Activated CD8-positive, alpha-beta memory T cell treated with anti-CD3 and anti-CD28 coated beads for 36 hours (primary cell): ENCODE measurements at regions not wholly inside any gene's neighbourhood (a gene's known extent, or its start where the extent isn't known, plus 50 kb on each side); places are given as distances from the start of the nearest gene placed in this dataset.

Experiments
- CTCF ChIA-PET: fragments of 350-600 bp; sonication (Branson Sonifier 250); formaldehyde crosslinking; loops from one replicate; lab custom pipeline; 2021; ENCODE audit warnings: antibody characterized with exemption; lab: Charles Lee
- POLR2A ChIA-PET: fragments of 350-600 bp; sonication (Branson Sonifier 250); formaldehyde crosslinking; loops from one replicate; lab custom pipeline; 2021; ENCODE audit warnings: antibody characterized with exemption; lab: Charles Lee

- POLR2A ChIA-PET = no interaction called here
- CTCF ChIA-PET = interaction anchor here (0.6 kb wide), 1 partner anchor 96 kb away, joined by 3 read pairs; no protein-coding TSS in a partner anchor
Observed at GRCh38 chr9:115922444-115922843, 231.1 kb upstream of the PAPPA start.

DNA sequence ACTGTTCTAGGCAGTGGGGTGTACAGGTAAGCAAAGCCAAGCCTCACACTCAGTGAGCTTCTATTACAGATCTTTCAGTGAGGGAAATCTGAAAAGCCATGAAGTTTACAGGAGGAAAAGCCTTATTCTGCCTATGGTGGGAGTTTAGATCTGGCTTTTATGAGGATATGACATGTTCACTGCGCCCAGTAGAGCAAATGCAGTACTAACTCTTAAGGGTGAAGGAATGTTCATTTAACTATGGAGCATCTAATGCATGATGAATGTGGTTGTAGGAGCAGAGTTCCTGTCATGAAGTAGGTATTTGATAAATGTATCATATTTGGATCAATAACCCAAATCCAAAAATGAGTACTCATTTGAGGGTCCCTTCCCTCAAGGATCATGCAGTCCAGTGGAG lies 230.2 kb upstream of the PAPPA start:
- POLR2A ChIA-PET = no interaction called here

GRCh38 chr9:115923903-115924668 lies 229.5 kb upstream of the PAPPA start:
- CTCF ChIA-PET = no interaction called here
- POLR2A ChIA-PET = no interaction called here

More for the DNA sequence above, 230.2 kb upstream of the PAPPA start:
- CTCF ChIA-PET = no interaction called here

GRCh38 chr9:115924669-115924987 lies 229.0 kb upstream of the PAPPA start:
- POLR2A ChIA-PET = no interaction called here

GRCh38 chr9:115925424-115925823 lies 228.2 kb upstream of the PAPPA start:
- POLR2A ChIA-PET = no interaction called here
- CTCF ChIA-PET = no interaction called here

More at GRCh38 chr9:115924669-115924987, 229.0 kb upstream of the PAPPA start:
- CTCF ChIA-PET = no interaction called here

DNA sequence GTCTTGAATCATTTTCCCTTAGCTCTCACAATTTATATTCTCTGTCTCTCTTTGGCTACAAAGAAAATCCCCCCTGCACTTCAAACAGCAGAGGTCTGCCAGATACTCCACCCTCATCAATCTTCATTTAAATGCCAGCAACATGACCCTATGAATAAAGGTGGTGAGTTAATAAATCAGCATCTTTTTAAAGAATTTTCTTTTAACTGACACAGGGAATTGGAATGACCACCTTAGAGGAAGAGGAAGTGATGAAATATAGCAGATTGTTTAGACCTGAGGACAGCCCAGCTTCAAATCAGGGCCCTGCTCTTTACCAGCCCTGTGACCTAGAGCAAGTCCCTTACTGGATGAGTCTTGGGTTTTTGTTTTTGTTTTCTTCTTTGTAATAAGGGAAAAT lies 223.1 kb upstream of the PAPPA start:
- POLR2A ChIA-PET = no interaction called here
- CTCF ChIA-PET = interaction anchor here (0.7 kb wide), 1 partner anchor 150 kb away, joined by 4 read pairs; no protein-coding TSS in a partner anchor

- CTCF ChIA-PET = no interaction called here
- POLR2A ChIA-PET = no interaction called here
Observed at GRCh38 chr9:115938479-115938878, 215.1 kb upstream of the PAPPA start.

DNA sequence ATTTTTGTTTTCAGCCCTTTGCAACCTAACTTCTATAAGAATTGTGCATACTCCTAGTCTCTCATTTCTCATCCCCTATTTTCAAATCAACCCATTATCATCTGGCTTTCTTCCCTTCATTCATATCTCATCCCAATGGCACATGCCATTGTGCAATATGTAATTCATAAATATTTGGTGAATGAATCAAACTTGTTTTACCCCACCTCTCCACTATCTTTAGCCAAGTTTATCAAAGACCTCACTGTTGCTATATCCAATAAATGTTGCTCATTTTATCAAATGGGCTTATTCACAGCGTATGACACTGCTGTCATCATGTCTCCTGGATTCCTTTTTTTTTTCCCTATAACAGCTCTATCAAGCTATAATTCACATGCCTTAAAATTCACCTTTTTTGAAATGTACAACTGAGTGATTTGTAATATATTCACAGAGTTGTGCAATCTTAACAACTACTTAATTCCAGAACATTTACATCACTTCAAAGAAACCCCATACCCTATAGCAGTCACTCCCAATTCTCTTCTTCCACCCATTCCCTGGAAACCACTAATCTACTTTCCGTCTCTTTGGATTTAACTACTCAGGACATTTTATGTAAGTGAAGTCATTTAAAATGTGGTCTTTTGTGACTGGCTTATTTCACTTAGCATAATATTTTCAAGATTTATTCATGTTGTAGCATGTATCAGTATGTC lies 214.4 kb upstream of the PAPPA start:
- ChIA-PET CTCF (no interaction called here), POLR2A (no interaction called here)

DNA sequence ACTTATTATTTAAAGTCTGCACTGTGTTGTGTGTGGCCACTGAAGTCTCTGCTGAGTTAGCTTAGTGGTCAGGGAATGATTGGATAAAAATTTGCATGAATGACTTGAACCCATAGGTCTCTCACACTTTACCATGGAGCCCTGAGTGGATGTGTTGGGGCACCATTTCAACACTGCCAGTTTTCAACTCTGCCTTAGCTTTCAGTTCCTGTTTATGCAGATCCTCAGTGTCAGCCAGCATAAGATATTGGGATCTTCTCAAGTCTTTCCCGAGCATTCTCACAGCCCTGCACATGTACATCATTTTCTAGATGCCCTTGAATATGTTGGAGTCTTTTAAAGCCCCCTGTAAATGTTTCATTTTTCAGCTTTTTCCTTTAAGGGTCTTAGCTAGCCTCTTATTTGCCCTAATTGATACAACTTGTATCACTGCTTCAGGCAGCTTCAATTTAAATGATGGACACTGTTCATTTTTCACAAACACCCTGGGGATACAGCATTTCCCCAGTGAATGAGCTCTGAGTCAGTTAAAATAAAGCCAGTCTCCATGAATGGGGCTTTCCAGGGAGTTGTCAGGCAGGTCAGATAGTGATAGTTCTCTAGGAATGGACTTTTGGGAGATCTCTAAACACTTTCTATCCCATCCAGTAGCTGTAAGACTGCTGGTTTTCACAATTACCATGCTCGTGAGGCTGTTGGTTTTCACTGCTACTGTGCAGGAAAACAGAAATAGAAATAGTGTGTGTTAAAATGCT lies 211.9 kb upstream of the PAPPA start:
- POLR2A ChIA-PET = no interaction called here
- CTCF ChIA-PET = no interaction called here

- POLR2A ChIA-PET = no interaction called here
Observed at GRCh38 chr9:115943431-115944165, 210.0 kb upstream of the PAPPA start.

GRCh38 chr9:115944166-115944948 lies 209.2 kb upstream of the PAPPA start:
- POLR2A ChIA-PET = no interaction called here
- CTCF ChIA-PET = no interaction called here

More at GRCh38 chr9:115943431-115944165, 210.0 kb upstream of the PAPPA start:
- CTCF ChIA-PET = no interaction called here

DNA sequence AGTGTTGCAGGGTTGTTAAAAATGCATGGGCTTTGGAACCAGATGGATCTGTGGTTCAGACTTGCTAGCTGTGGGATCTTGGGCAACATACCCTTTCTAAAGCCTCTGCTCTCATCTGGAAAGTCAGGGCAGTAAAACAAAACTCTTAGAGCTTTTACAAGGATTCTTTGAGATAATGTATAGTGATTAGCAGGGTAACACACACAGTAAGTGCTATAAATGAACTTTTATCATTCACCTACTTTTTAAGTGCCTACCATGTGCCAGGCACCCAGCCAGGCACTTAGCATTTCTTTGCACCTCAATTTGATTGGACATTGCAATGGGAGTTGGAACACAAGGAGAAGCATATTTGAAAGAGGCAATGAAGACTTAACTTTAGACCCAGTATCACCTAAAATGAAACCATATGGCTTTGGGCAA lies 208.6 kb upstream of the PAPPA start:
- ChIA-PET CTCF (no interaction called here), POLR2A (no interaction called here)

GRCh38 chr9:115946530-115946929 lies 207.1 kb upstream of the PAPPA start:
- ChIA-PET POLR2A (no interaction called here), CTCF (no interaction called here)

- POLR2A ChIA-PET = no interaction called here
- CTCF ChIA-PET = no interaction called here
Observed at GRCh38 chr9:115951977-115952376, 201.6 kb upstream of the PAPPA start.

DNA sequence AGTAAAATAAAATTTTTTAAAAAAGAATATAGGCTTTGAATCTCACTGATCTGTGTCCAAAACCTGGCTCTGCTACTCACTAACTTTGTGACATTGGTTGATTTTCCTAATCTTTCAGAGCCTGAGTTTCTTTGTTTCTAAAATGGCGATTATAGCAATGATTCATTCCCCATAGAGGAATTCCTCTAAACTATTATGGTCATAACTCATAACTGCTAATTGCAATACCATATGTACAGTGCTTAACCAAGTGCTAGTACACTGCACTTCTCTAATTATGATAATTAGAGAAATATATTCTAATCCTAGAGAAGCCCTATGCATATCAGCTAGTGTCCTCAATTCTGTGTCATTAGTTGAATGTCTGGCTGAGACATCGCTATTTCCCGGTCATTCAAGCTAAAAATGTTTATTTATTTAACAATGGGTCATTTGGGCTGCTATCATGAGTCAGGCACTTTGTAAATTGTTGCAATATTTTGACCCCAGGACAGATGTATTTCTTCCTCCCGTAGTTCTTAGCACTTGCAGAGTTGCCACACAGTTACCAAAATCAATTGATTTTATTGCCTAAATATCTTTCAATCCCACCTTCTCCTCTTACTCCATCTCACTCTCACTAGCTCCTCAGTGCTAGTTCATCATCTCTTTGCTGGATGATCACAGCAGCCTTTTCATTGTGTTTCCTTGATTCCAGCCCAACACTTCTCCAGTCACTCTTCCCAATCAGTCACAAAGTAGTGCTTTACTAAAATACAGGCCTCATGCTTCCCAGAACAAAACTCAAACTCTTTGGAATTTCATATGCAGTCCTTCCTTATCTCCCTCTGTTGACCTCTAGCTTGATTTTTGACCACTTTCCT lies 200.9 kb upstream of the PAPPA start:
- ChIA-PET CTCF (no interaction called here), POLR2A (no interaction called here)

GRCh38 chr9:115956371-115956770 lies 197.2 kb upstream of the PAPPA start:
- POLR2A ChIA-PET = no interaction called here

GRCh38 chr9:115957585-115957984 lies 196.0 kb upstream of the PAPPA start:
- POLR2A ChIA-PET = no interaction called here

More at GRCh38 chr9:115956371-115956770, 197.2 kb upstream of the PAPPA start:
- CTCF ChIA-PET = no interaction called here

More at GRCh38 chr9:115957585-115957984, 196.0 kb upstream of the PAPPA start:
- CTCF ChIA-PET = no interaction called here
